ENCODE measurements at regions not wholly inside any gene's neighbourhood (a gene's known extent, or its start where the extent isn't known, plus 50 kb on each side); places are given as distances from the start of the nearest gene placed in this dataset.

DNA sequence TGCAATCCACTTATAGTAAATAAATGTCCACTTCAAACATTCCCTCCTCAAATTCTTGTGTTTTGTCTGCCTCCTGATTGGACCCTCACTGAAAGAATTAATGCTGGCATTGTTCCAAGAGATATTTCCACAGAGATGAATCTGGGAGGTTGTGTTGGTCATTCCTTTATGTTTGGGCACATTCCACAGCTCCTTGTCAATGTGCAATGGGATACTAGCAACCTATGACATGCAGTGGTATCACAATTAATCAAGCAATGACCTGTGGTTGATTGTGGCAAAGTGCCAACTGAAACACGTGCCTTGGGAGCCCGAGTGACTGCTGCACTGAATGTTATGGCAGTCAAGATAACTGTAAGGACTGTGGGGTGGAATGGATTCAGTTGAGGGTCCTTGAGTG is 55.0 kb upstream of the SNRPN start:
- ChIA-PET POLR2A (ENCODE audit: partially characterized antibody) (interaction anchor here (0.6 to 3.9 kb wide), 8 partner anchors 31 to 63 kb away, joined by 3 to 44 read pairs (median 8); partner anchors contain the start of genes SNRPN and SNURF), CTCF (ENCODE audit: partially characterized antibody) (interaction anchor here (1.4 to 1.5 kb wide), 2 partner anchors 14 to 65 kb away, joined by 3 read pairs; no protein-coding TSS in a partner anchor)
- 63% methylated on average over 2 of the region's 2 CpGs; no CpG with 5 or more reads in 1 of the 2 experiments for WGBS, 2 experiments (ENCODE audit: extremely low coverage in 1 of 2, insufficient coverage in 1 of 2, insufficient read length in 1 of 2, insufficient replicate concordance in 2 of 2, low coverage in 1 of 2, low lambda C conversion rate in 2 of 2, missing lambda C conversion rate in 1 of 2)
- no peak overlapping the region for H4K8ac ChIP-seq (ENCODE audit: extremely low read depth, insufficient read depth, low read length)
- TF ChIP-seq KDM4A (IDR thresholded peaks at IDR 0.05; ENCODE audit: low read depth, low read length, severe bottlenecking) (no peak), ASH2L (IDR thresholded peaks at IDR 0.05; ENCODE audit: low read length) (no peak), HDAC2 (IDR thresholded peaks at IDR 0.05; ENCODE audit: borderline replicate concordance in 1 of 2, low read depth in 2 of 2, low read length in 2 of 2) (no peak), KDM1A (IDR thresholded peaks at IDR 0.05; ENCODE audit: borderline replicate concordance, low read length) (no peak), NRF1 (IDR thresholded peaks at IDR 0.05; ENCODE audit: low read depth, low read length) (no peak)
- no peak for FAIRE-seq
- peaks cover 3 to 9% (median 7%) of the 10 kb centered on the region in 4 experiments for H3K4me1 ChIP-seq (replicated peaks in 1 of 4; ENCODE audit: control insufficient read depth in 3 of 4, insufficient read depth in 4 of 4, low read length in 3 of 4)
- no peak for DNase-seq (ENCODE audit: low read depth in 1 of 2, low spot score in 2 of 2)
- H3K56ac ChIP-seq (replicated peaks; ENCODE audit: insufficient read length, low read depth, low read length) = no peak overlapping the region
- H4K20me1 ChIP-seq (replicated peaks in 1 of 2; ENCODE audit: control insufficient read depth in 1 of 2, insufficient read depth in 2 of 2, low read length in 2 of 2) = no peaks in the 10 kb centered on the region
- peak overlapping the region; percentile 75 for H2BK120ac ChIP-seq (replicated peaks; ENCODE audit: low read depth, low read length)
- H2BK12ac ChIP-seq (ENCODE audit: low read depth, low read length) = peak overlapping the region; percentile 1; the same call in 1 of the 2 replicates
- H3K4me2 ChIP-seq (ENCODE audit: insufficient read depth in 1 of 2, low read depth in 2 of 2, low read length in 2 of 2) = 0 out of 4 replicates have a peak overlapping the region, but pooled peaks of 1 of the 2 experiments have one; percentile 34
- no peaks in the 10 kb centered on the region for H3K79me1 ChIP-seq (ENCODE audit: low read depth, low read length)
- peak overlapping the region; percentile 91 for H2BK20ac ChIP-seq (ENCODE audit: low read length)
- H3K14ac ChIP-seq (ENCODE audit: insufficient read length) = peak overlapping the region; percentile 2
- H3K4me3 ChIP-seq (ENCODE audit: extremely low read depth in 1 of 4, insufficient read depth in 2 of 4, low read depth in 3 of 4, low read length in 4 of 4) = no peak overlapping the region
- no peak overlapping the region for H2AFZ ChIP-seq (ENCODE audit: low read length)
- peak overlapping the region; percentile 96 for H4K91ac ChIP-seq (replicated peaks; ENCODE audit: insufficient read length, low read length)
- H3K23ac ChIP-seq (ENCODE audit: insufficient read length) = no peak overlapping the region
- peaks cover 5 to 22% of the 10 kb centered on the region in 2 experiments; a peak in 3 of 4 replicates for H3K9me3 ChIP-seq (ENCODE audit: insufficient read depth in 2 of 2, low read depth in 1 of 2, low read length in 1 of 2)
- peak overlapping the region; percentile 81 for H2BK5ac ChIP-seq (ENCODE audit: low read depth, low read length)
- H3K9ac ChIP-seq (replicated peaks in 1 of 4; ENCODE audit: extremely low read depth in 1 of 4, low read depth in 3 of 4, low read length in 3 of 4) = no peak overlapping the region
- no peaks in the 10 kb centered on the region for H3K36me3 ChIP-seq (ENCODE audit: control insufficient read depth in 2 of 4, insufficient read depth in 4 of 4, low read length in 3 of 4)
- H2AK5ac ChIP-seq (ENCODE audit: low read depth, low read length) = peak overlapping the region; percentile 41
- no peaks in the 10 kb centered on the region for H3K23me2 ChIP-seq (ENCODE audit: low read depth, low read length)
- H2BK15ac ChIP-seq (ENCODE audit: low read length) = no peak overlapping the region
- H3K27ac ChIP-seq (ENCODE audit: low read depth, low read length) = no peak overlapping the region; the same call in 1 of the 2 replicates
- peak overlapping the region; percentile 1; the same call in 1 of the 2 replicates for H3K18ac ChIP-seq (ENCODE audit: extremely low read depth, low read length)
- 0 out of 4 replicates have a peak, but pooled peaks cover 0 to 3% of the 10 kb centered on the region in 2 experiments for H3K79me2 ChIP-seq (ENCODE audit: control insufficient read depth in 1 of 2, insufficient read depth in 2 of 2, low read length in 2 of 2)
- no peaks in the 10 kb centered on the region for H3K27me3 ChIP-seq (replicated peaks in 1 of 4; ENCODE audit: control insufficient read depth in 3 of 4, extremely low read depth in 1 of 4, insufficient read depth in 3 of 4, low read length in 3 of 4)
- H4K5ac ChIP-seq (ENCODE audit: insufficient read length, low read depth, low read length) = peak overlapping the region; percentile 67
- H3K4ac ChIP-seq (replicated peaks; ENCODE audit: insufficient read length, low read depth, low read length) = peak overlapping the region; percentile 17
